ENCODE measurements at regions not wholly inside any gene's neighbourhood (a gene's known extent, or its start where the extent isn't known, plus 50 kb on each side); places are given as distances from the start of the nearest gene placed in this dataset.

DNA sequence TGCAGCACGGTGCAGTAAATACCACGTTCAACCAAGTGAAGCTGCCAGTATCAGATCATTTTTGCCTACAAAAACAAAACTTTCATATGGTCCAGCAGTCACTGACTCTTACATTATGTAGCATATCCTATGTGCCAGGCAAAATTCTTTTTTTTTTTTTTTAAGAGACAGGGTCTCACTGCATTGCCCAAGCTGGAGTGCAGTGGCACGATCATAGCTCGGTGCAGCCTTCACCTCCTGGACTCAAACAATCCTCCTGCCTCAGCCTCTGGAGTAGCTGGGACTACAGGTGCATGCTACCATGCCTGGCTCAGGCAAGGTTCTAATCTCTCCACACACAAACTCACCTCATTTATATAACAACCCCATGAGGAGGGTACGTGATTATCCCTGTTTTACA, 208.6 kb upstream of the JARID2 start:
- no peak for DNase-seq (ENCODE audit: low read depth in 4 of 4, low spot score in 3 of 4)

DNA sequence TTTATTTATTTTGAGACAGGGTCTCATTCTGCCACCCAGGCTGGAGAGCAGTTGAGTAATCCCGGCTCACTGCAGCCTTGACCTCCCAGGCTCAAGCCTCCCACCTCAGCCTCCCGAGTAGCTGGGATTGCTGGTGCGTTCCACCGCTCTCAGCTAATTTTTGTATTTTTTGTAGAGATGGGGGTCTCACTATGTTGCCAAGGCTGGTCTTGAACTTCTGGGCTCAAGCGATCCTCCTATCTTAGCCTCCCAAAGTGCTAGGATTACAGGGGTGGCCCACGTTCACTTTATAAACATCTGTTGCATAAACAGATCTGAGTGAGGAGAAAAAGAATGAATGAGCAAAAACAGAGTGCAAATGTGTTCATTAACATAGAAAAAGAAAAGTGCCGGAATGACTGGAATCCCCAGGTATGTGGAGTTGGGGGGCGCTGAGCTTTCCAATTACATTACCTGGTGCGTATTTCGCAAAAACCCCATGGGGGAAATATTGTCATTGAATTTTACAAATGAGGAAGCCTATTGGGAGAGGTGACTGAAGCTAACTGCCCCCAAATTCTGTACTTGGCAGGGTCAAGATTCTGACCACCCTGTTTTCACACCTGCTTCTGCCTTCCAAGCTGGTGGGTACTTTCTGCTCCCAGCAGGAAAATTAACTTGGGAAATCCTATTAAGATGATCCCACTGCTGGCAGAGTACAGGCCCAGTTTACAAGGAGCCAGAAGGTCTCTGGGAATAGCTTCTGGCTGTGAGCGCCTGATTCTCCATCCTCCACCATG, 207.7 kb upstream of the JARID2 start:
- DNase-seq (ENCODE audit: low read depth in 4 of 4, low spot score in 3 of 4) = no peak

DNA sequence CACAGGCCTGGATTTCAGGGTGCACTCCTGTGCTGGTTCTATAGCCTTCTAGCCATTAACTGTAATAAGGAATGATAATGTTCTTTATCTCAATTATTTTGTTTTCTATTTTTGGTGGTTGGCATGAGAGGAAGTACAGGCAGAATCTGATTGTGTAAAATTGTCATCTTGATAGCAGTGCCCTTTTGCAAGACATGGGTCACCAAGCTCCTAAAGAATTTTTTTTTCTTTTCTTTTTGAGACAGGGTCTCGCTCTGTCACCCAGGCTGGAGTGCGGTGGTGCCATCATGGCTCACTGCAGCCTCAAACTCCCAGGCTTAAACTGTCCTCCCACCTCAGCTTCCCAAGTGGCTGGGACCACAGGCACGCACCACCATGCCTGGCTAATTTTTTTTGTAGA, 206.7 kb upstream of the JARID2 start:
- DNase-seq (ENCODE audit: low read depth in 4 of 4, low spot score in 3 of 4) = no peak

DNA sequence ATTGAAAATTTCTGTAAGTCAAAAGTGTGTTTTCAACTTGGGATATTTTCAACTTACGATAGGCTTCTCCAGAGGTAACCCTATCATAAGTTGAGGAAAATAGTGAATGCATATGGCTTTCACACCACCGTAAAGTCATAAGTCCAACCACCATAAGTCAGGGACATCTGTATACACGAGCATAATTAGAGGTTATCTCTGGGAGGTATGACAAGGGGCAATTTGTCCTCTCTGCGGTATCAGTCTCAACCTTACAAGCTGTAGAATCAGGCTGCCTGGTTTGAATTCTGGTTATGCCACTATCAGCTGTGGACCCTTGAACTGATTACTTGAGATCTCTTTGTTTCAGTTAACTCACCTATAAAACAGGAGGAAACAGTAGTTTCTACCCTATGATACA, 202.9 kb upstream of the JARID2 start:
- DNase-seq (ENCODE audit: low read depth in 4 of 4, low spot score in 3 of 4) = no peak

DNA sequence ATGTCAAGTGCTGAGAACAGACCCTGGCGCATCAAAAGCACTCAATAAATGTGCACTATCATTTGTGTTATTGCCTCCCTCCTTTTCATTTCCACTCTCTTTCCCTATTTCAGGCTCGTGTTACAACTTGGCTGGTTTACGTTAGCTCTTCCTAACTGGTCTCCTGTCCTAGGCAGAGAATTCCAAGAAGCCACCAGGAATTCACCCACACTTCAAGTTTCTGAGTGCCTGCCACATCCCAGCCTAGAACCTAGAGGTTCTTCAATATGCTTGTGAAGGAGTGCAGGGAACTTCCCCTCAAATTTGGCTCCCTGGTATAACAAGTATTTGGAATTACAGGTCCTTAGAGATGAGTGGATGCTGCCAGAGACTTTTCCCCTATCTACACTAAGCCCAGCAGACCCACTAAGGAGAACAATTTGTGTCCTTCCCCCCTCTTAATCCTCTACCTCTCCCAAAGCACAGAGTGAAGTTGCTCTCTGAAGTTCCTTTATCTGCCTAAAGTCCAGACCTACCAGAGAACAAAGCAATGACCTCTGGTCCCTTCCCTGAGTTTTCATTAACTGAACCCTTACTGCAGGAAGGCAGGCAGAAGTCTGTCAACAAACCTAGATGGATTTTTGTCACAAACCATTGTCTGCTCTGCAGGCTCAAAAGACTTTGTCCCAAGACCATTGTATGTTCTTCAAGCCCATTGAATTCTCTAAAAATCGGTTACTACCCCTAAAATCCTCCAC, 201.6 kb upstream of the JARID2 start:
- no peak for DNase-seq (ENCODE audit: low read depth in 4 of 4, low spot score in 3 of 4)

- DNase-seq (ENCODE audit: low read depth in 4 of 4, low spot score in 3 of 4) = no peak
Observed at GRCh38 chr6:15044948-15045347, 200.9 kb upstream of the JARID2 start.

DNA sequence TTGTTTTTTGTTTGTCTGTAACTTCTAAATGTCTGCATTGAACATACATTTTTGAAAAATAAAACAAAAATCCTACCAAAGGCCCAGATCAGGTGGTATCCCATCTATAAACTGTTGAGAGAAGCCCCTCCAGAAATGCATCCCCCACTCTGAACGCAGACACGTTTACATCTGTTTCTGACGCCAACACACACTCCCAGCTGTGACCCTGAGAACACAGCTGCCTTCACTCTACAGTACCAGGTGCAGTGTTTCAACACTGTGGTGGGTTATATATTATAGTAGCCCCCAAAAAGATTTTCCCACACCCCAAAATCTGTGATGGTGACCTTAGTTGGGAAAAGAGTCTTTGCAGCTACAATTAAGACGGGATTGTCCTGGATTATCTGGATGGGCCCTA, 199.1 kb upstream of the JARID2 start:
- no peak for DNase-seq (ENCODE audit: low read depth in 4 of 4, low spot score in 3 of 4)

DNA sequence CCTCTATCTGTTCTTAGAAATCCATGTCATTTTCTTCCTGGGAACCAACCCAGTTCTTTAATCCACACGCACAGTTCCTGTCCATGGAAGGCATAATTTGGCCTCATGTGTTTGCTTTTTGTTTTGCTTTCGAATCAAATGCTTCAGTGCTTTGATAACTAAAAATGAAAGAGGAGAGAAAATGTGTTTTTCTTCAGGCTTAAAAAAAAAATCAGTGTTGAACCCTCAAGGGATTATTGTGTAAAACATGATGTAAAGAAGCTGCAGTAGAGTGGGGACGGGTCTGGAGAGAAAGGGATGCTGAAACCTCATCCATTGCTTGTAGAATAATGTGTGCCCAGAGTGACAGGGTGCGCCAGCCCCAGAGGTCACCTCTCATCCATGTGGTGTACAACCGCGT, 197.5 kb upstream of the JARID2 start:
- no peak for DNase-seq (ENCODE audit: low read depth in 4 of 4, low spot score in 3 of 4)

DNA sequence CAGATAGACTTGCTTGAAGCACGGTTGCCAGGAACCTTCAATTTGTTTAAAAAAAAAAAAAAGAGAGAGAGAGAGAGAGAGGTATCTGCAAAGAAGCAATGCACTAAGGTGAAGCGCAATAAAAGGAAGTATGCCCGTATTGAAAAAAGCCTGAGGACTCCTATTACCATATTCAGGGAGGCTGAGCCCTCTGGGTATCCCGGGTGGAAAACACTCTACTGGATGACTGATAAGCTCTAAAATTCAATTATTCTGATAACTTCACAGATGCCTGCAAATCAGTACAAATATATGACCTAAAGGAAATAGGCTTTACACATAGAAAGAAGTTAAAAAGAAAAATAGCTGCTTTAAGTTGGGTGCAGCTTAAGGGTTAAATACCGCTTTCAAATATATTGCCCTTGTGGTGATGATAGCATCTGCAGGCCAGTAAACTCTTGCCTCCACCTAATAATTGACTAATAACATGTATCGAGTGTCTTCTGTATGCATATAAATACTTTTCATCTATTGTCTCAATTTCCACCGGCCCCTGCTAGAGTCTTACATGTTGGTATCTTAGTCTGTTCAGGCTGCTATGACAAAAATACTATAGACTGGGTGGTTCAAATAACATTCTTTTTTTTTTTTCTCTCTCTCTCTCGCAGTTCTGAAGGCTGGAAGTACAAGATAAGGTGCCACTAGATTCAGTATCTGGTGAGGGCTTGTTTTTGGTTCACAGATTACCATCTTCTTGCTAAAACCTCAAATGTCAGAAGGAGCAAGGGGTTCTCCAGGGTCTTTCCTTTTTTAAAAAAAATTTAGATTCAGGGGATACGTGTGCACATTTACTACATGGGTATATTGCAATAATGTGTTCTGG, 187.4 kb upstream of the JARID2 start:
- DNase-seq (ENCODE audit: low read depth in 4 of 4, low spot score in 3 of 4) = no peak

- DNase-seq (ENCODE audit: low read depth in 4 of 4, low spot score in 3 of 4) = no peak
Observed at GRCh38 chr6:15061180-15061641, 184.7 kb upstream of the JARID2 start.

DNA sequence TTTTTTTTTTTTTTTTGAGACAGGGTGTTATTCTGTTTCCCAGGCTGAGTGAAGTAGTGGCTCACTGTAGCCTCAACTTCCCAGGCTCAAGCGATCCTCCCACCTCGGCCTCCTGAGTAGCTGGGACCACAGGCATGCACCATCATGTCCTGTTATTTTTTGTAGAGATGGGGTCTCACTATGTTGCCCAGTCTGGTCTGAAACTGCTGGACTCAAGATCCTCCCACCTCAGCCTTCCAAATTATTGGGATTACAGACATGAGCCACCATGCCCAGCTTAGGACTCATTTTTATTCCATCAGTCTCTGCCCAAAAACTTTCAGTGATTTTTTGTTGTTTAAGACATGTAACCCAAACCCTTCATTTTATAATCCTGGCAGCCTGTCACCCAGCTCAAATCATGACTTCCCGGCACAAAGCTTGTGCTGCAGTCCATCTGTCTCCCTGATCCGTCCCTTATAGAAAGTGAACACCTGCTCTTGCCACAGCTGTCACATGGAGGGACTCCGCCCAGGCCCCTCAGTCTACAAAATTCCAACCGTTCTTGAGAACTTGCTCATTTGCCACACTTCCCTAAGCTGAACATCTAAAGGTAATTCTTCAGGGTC, 183.9 kb upstream of the JARID2 start:
- DNase-seq (ENCODE audit: low read depth in 4 of 4, low spot score in 3 of 4) = no peak

DNA sequence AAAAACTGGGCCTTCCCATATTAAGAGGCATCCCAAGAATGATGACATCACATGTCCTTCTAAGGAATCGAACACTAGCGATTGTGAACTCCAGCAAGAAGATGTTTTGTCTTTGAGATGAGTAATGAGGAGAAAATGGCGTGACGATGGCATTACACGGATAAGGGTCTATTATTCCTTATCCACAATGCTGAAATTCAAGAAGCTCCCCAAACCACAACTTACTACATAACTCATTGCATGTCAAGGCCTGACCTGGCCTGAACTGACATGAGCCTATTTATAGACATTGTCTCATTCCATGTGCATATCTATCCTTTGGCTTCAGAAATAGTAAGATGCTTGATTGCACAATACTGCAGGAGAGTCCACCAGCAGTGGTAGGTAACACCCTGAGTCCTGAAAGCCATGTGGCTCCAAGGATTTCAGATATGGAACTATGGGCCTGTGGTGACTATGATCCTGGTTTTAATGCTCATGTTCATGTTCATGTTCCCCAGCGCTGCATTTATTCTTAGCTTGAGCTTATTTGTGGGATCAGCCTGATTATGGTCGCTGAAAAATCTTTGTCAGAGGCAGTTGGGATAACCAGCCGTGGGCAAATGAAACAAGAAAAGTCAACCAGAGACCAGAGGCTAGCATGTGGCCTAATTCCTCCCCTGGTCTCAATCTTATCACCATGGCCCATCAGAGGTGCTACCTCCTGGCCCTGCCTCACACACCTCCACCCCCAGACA, 183.2 kb upstream of the JARID2 start:
- DNase-seq (ENCODE audit: low read depth in 4 of 4, low spot score in 3 of 4) = no peak

- DNase-seq (ENCODE audit: low read depth in 4 of 4, low spot score in 3 of 4) = no peak
Observed at GRCh38 chr6:15063253-15063853, 182.5 kb upstream of the JARID2 start.

DNA sequence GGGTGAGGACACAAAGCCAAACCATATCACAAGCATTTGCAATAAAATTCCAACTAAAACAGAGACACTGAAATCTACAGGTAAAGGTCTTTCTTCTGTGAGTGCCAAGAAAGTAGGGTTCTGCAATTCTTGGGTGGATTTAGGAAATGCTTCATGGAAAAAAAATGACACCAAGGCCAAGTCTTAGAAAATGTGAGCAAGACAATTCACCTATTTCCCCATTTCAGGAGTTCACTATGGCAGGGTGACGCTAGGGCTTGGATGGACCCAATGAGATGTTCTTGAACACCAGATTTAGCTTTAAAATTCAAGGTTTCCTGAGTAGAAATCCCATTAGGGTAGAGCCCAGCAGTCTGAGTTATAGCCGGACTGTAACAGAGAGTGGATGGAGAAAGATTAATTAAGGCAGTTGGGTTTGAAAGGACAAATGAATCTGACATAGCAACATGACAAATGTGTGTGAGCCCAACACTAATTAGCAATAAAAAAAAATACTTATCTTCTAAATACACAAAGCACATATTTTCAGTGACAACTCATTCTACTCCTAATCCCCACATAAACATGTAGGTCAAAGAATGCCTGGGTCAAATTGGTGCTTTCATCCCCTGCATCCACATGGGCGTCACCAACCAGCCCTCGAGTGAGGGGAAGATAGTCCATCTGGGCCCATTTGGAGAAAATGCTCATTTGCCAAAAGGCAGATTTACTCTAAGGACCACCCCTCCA, 180.4 kb upstream of the JARID2 start:
- DNase-seq (ENCODE audit: low read depth in 4 of 4, low spot score in 3 of 4) = peak; percentile 66 to 77 (median 72)

- no peak for DNase-seq (ENCODE audit: low read depth in 4 of 4, low spot score in 3 of 4)
Observed at GRCh38 chr6:15066089-15066758, 179.6 kb upstream of the JARID2 start.

DNA sequence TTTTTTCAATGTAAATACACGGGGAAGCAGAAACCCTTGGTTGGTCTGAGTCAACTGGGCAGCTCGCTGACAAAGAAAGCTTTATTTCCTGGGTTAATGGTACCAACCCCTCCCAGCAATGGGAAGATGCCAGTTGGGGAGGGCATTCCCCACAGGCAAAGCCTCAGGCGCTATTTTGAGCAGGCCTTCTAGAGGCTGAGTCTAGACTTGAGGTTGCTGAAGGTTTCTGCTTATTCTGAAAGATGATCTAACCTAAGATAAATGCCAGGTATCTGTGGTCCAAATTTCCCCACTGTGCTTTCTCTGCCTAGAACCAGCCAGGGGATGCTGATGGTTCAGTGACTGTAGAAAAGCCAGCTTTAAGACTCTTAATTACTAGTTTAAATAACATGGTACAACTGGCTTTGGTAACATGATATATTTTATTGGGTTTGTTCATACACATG, 172.5 kb upstream of the JARID2 start:
- DNase-seq (ENCODE audit: low read depth in 4 of 4, low spot score in 3 of 4) = no peak

DNA sequence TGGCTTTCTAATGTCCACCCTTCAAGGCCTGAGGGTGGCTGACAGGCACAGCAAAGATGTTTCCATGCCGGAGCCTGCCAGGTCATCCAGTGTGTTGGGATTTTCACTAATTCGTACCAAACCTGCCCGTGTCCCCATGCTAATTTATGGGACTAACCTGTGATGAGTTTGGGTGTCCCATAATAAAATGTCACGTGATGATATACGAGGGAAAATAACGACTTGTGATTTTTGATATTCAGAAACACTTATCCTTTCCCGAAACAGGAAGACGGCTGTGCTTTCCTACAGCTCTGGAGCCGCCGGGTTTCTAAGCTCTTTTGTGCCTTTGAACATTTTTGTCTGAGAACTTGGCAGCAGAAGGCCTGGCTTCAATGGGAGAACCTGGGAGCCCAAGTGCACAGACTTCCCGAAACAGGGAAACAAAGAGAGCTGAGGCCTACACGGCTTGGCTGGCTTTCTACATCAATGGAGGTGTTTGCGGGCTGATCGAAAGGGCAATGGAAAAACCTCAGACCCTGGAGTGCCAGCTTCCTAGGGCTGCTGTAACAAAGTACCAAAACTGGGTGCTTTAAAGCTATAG, 171.9 kb upstream of the JARID2 start:
- no peak for DNase-seq (ENCODE audit: low read depth in 4 of 4, low spot score in 3 of 4)

DNA sequence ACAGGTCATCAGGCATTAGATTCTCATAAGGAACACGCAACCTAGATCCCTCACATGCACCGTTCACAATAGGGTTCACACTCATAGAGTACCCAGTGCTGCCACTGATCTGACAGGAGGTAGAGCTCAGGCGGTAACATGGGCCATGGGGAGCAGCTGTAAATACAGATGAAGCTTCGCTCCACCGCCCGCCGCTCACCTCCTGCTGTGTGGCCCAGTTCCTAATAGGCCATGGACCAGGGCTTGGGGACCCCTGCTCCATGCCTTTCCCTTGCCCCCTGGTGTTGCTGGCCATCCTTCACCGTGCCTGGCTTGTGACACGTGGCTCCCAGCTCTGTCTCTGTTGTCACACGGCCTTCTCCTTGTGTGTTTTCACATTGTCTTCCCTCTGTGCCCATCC, 171.1 kb upstream of the JARID2 start:
- DNase-seq (ENCODE audit: low read depth in 4 of 4, low spot score in 3 of 4) = no peak

Data from left renal pelvis (tissue), 4 donors.